CD14-positive monocyte (primary cell): ENCODE measurements at regions not wholly inside any gene's neighbourhood (a gene's known extent, or its start where the extent isn't known, plus 50 kb on each side); places are given as distances from the start of the nearest gene placed in this dataset.
A peak's percentile ranks its signal among the peaks of the same experiment; 100 is the strongest.

Experiments used
- DNase-seq, 3 donors: peaks; one replicate each; pipeline ENCODE4 v3.0.0-alpha.2; 2011 to 2022
- H2AFZ ChIP-seq: 2 replicates; pipeline ENCODE4 v1.6.0; 2012; ENCODE audit warnings: mild to moderate bottlenecking, low read depth, low read length, inconsistent platforms; ENCODE audit not compliant: insufficient read depth, poor library complexity, severe bottlenecking
- H3K27ac ChIP-seq, 2 donors: 1 replicate in 1 of 2; 2 replicates in 1 of 2; pipeline ENCODE4 v1.5.1; 2012 to 2013; ENCODE audit warnings: low read length in 2 of 2, control low read depth in 1 of 2, inconsistent platforms in 1 of 2, low read depth in 1 of 2, mild to moderate bottlenecking in 1 of 2
- H3K27me3 ChIP-seq, 2 donors: one replicate each; pipeline versions ENCODE4 v1.6.0 to v1.6.1; 2011 to 2013; ENCODE audit warnings: low read length in 2 of 2; ENCODE audit not compliant: control insufficient read depth in 2 of 2, insufficient read depth in 2 of 2
- H3K36me3 ChIP-seq, 2 donors: replicated peaks in 1 of 2; 1 replicate in 1 of 2; 2 replicates in 1 of 2; pipeline versions ENCODE4 v1.5.1 to v1.6.1; 2012 to 2013; ENCODE audit warnings: low read length in 2 of 2, control low read depth in 1 of 2, inconsistent platforms in 1 of 2, mild to moderate bottlenecking in 1 of 2; ENCODE audit not compliant: insufficient read depth in 2 of 2, control insufficient read depth in 1 of 2
- H3K4me1 ChIP-seq, 2 donors: 1 replicate in 1 of 2; 2 replicates in 1 of 2; pipeline versions ENCODE4 v1.5.1 to v1.6.1; 2012 to 2013; ENCODE audit warnings: low read length in 2 of 2, control low read depth in 1 of 2, inconsistent platforms in 1 of 2, mild to moderate bottlenecking in 1 of 2, moderate library complexity in 1 of 2; ENCODE audit not compliant: insufficient read depth in 2 of 2, control insufficient read depth in 1 of 2
- H3K4me2 ChIP-seq: replicated peaks from 2 replicates; pipeline ENCODE3; 2012; ENCODE audit warnings: low read length, moderate library complexity, mild to moderate bottlenecking; ENCODE audit not compliant: poor library complexity, severe bottlenecking; ENCODE audit errors: extremely low read depth
- H3K4me3 ChIP-seq, 3 experiments: fragments of 200-600 bp in 1 of 3; sonication (generic) in 1 of 3; replicated peaks in 1 of 3; 1 replicate in 2 of 3; 2 replicates in 1 of 3; pipeline ENCODE4 v1.5.1; 2011 to 2013; ENCODE audit warnings: low read length in 3 of 3, mild to moderate bottlenecking in 3 of 3, control low read depth in 2 of 3, low read depth in 2 of 3, inconsistent platforms in 1 of 3, moderate library complexity in 1 of 3
- H3K79me2 ChIP-seq: 2 replicates; pipeline ENCODE4 v1.6.0; 2012; ENCODE audit warnings: mild to moderate bottlenecking, control low read depth, inconsistent platforms, low read length, moderate library complexity; ENCODE audit not compliant: insufficient read depth
- H3K9ac ChIP-seq: 2 replicates; pipeline ENCODE4 v1.6.0; 2017; ENCODE audit warnings: low read length, mild to moderate bottlenecking; ENCODE audit not compliant: insufficient read depth, poor library complexity, severe bottlenecking
- H3K9me3 ChIP-seq, 2 donors: replicated peaks in 1 of 2; 1 replicate in 1 of 2; 2 replicates in 1 of 2; pipeline versions ENCODE4 v1.5.1 to v1.6.1; 2012 to 2013; ENCODE audit warnings: low read length in 2 of 2, control low read depth in 1 of 2; ENCODE audit not compliant: control insufficient read depth in 1 of 2, insufficient read depth in 1 of 2
- H4K20me1 ChIP-seq: 2 replicates; pipeline ENCODE4 v1.6.0; 2012; ENCODE audit warnings: mild to moderate bottlenecking, low read length, control low read depth, moderate library complexity; ENCODE audit not compliant: insufficient read depth
- H3K27ac Mint-ChIP-seq, 7 donors: one replicate each; pipeline ENCODE4 v1.8.0; 2020; ENCODE audit warnings: mild to moderate bottlenecking in 7 of 7, mixed read lengths in 7 of 7, moderate library complexity in 6 of 7, inconsistent platforms in 2 of 7
- H3K27me3 Mint-ChIP-seq, 3 donors: one replicate each; pipeline ENCODE4 v1.8.0; 2021 to 2022; ENCODE audit warnings: low read depth in 3 of 3, mild to moderate bottlenecking in 3 of 3, mixed read lengths in 3 of 3, moderate library complexity in 3 of 3, inconsistent platforms in 1 of 3
- H3K36me3 Mint-ChIP-seq, 2 donors: one replicate each; pipeline ENCODE4 v1.8.0; 2020; ENCODE audit warnings: mixed read lengths in 2 of 2, inconsistent platforms in 1 of 2, mild to moderate bottlenecking in 1 of 2
- H3K4me1 Mint-ChIP-seq: one replicate; pipeline ENCODE4 v1.8.0; 2020; ENCODE audit warnings: mild to moderate bottlenecking, mixed read lengths
- H3K4me3 Mint-ChIP-seq, 2 donors: one replicate each; pipeline ENCODE4 v1.8.0; 2020; ENCODE audit warnings: mild to moderate bottlenecking in 2 of 2, mixed read lengths in 2 of 2, moderate library complexity in 1 of 2
- H3K9me3 Mint-ChIP-seq, 7 donors: one replicate each; pipeline ENCODE4 v1.8.0; 2020 to 2022; ENCODE audit warnings: mixed read lengths in 7 of 7, mild to moderate bottlenecking in 6 of 7, moderate library complexity in 6 of 7, inconsistent platforms in 2 of 7
- CTCF ChIP-seq: fragments of 200-600 bp; IDR thresholded peaks from one replicate; pipeline ENCODE4 v1.8.0; 2022; ENCODE audit warnings: antibody characterized with exemption, mild to moderate bottlenecking
- WGBS: methylation state at CpG from one replicate; pipeline ENCODE4 v1.1.5; 2013; ENCODE audit warnings: missing lambda C conversion rate; ENCODE audit not compliant: insufficient coverage; 5-methylcytosine and 5-hydroxymethylcytosine counted together
- intact Hi-C, 2 donors: fragments of 100-400 bp; cut with micrococcal nuclease; formaldehyde crosslinking; loops; one replicate each; pipeline versions ENCODE4 v1.15.0 to v1.15.1; 2023

DNA sequence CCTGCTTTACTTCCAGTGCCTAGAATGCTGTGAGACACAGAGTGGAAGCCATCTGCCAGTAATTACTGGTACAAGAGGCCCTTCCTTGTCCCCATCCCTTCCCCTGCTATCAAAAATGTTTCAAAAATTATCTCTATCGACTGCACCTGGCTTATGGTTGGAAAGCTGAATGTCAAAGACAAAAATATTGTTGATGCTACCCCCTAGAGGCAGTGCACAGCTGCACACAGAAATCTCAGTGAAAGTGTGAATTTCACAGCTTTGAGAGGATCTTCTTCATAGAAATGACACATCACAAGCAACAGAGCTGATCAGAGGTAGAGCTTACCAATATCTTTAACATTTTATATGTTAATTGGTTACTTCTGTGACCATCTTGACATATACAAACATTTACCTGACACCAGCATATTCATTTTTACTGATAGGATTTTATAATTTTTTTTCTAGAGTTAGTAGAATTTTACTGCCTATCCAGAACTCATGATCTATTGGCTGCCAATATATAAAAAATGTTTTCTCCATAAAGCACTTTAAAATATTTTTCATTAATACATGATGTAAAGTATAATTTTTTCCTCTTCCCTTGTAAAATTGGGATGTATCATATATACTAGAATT lies 138.0 kb downstream of the AACS start:
- H3K27me3 Mint-ChIP-seq: peaks cover 2 to 21% (median 6%) of the 10 kb centered on the region in 3 donors
- no peak overlapping the region for H2AFZ ChIP-seq
- DNase-seq: no peak

DNA sequence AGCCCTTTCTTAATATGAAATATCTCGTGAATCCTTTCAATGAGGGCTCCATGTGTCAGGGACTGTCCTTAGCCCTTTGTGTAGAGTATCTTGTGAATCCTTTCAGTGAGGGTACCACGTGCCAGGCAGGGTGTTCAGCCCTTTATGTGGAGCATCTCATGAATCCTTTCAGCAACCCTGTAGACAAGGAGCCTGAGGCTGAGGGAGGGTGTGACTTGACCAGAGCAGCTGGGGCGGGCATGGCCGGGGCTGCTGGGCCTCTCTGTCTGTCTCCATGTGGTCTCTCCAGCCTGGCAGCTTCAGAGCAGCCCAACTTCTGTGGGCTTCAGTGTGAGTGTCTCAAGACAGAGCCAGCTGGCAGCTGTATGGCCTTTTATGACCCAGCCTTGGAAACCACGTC lies 140.2 kb downstream of the AACS start:
- H3K4me3 Mint-ChIP-seq: peak overlapping the region in 1 of 2 donors; percentile 21
- intact Hi-C loops: no loop called here
- H3K27ac Mint-ChIP-seq: no peak overlapping the region
- H3K9me3 Mint-ChIP-seq: peaks cover 4 to 25% (median 18%) of the 10 kb centered on the region in 7 donors
- peaks cover 8% of the 10 kb centered on the region for H3K4me1 Mint-ChIP-seq
- H3K27me3 Mint-ChIP-seq: peaks cover 6 to 19% (median 6%) of the 10 kb centered on the region in 3 donors
- H3K4me3 ChIP-seq: no peak overlapping the region
- no peaks in the 10 kb centered on the region for H3K36me3 ChIP-seq
- TF ChIP-seq CTCF: no peak
- H3K4me2 ChIP-seq: no peak overlapping the region
- DNase-seq: no peak
- peaks cover 0 to 8% of the 10 kb centered on the region in 2 donors for H3K4me1 ChIP-seq
- H3K27ac ChIP-seq: no peak overlapping the region
- H3K79me2 ChIP-seq: no peaks in the 10 kb centered on the region
- no peaks in the 10 kb centered on the region for H4K20me1 ChIP-seq
- H3K9me3 ChIP-seq: peaks cover 17 to 19% of the 10 kb centered on the region in 2 donors
- no peak overlapping the region for H3K9ac ChIP-seq
- no peak overlapping the region for H2AFZ ChIP-seq
- H3K27me3 ChIP-seq: peaks cover 0 to 3% of the 10 kb centered on the region in 2 donors
- no peaks in the 10 kb centered on the region for H3K36me3 Mint-ChIP-seq
- whole genome bisulfite sequencing: 74% methylated on average over 4 of the region's 5 CpGs

More for the DNA sequence above, 138.0 kb downstream of the AACS start:
- Histone ChIP-seq H4K20me1 (no peaks in the 10 kb centered on the region), H3K9me3 (peaks cover 17 to 19% of the 10 kb centered on the region in 2 donors), H3K27ac (no peak overlapping the region), H3K4me1 (peaks cover 0 to 8% of the 10 kb centered on the region in 2 donors), H3K27me3 (peaks cover 0 to 7% of the 10 kb centered on the region in 2 donors), H3K4me2 (no peak overlapping the region), H3K36me3 (no peaks in the 10 kb centered on the region), H3K79me2 (no peaks in the 10 kb centered on the region), H3K9ac (no peak overlapping the region), H3K4me3 (no peak overlapping the region)
- no peak overlapping the region for H3K4me3 Mint-ChIP-seq
- intact Hi-C loops: no loop called here
- peaks cover 4 to 33% (median 19%) of the 10 kb centered on the region in 7 donors for H3K9me3 Mint-ChIP-seq
- TF ChIP-seq CTCF: peak; percentile 18
- no peaks in the 10 kb centered on the region for H3K36me3 Mint-ChIP-seq
- H3K27ac Mint-ChIP-seq: no peak overlapping the region
- H3K4me1 Mint-ChIP-seq: peaks cover 8% of the 10 kb centered on the region
- no CpG with 5 or more reads among the region's 1 CpG for WGBS
